Heart right ventricle (tissue), 16 donors: ENCODE measurements at regions not wholly inside any gene's neighbourhood (a gene's known extent, or its start where the extent isn't known, plus 50 kb on each side); places are given as distances from the start of the nearest gene placed in this dataset.

Source experiments
- ATAC-seq, 8 donors: fragments of 200-7000 bp; cut with Tn5 transposase; one replicate each; pipeline ENCODE4 v1.9.1; 2020; ENCODE audit warnings: mild to moderate bottlenecking in 8 of 8, moderate library complexity in 8 of 8, moderate number of reproducible peaks in 1 of 8
- DNase-seq, 2 donors: peaks; one replicate each; pipeline ENCODE4 v3.0.0-alpha.2; 2020
- H3K27ac ChIP-seq, 10 donors: fragments of 200-600 bp; sonication (generic) in 2 of 10; one replicate each; pipeline versions ENCODE4 v1.5.0 to v1.8.0; 2020 to 2022; ENCODE audit warnings: mild to moderate bottlenecking in 3 of 10
- H3K27me3 ChIP-seq, 7 donors: fragments of 200-600 bp; one replicate each; pipeline ENCODE4 v1.8.0; 2021 to 2022; ENCODE audit warnings: mild to moderate bottlenecking in 2 of 7
- H3K36me3 ChIP-seq, 9 donors: fragments of 200-600 bp; sonication (generic) in 1 of 9; one replicate each; pipeline versions ENCODE4 v1.5.0 to v1.8.0; 2020 to 2022; ENCODE audit warnings: mild to moderate bottlenecking in 2 of 9
- H3K4me1 ChIP-seq, 9 donors: fragments of 200-600 bp; sonication (generic) in 1 of 9; one replicate each; pipeline versions ENCODE4 v1.5.0 to v1.8.0; 2020 to 2022; ENCODE audit warnings: mild to moderate bottlenecking in 4 of 9
- H3K4me3 ChIP-seq, 10 donors: fragments of 200-600 bp; sonication (generic) in 2 of 10; one replicate each; pipeline versions ENCODE4 v1.5.0 to v1.8.0; 2020 to 2022; ENCODE audit warnings: mild to moderate bottlenecking in 7 of 10, moderate library complexity in 2 of 10
- H3K9me3 ChIP-seq, 11 donors: fragments of 200-600 bp in 10 of 11; sonication (generic) in 2 of 11; one replicate each; pipeline versions ENCODE4 v1.5.0 to v1.8.0; 2013 to 2022; ENCODE audit warnings: mild to moderate bottlenecking in 2 of 11, control low read depth in 1 of 11, moderate library complexity in 1 of 11
- CTCF ChIP-seq, 9 donors: fragments of 200-600 bp; sonication (generic) in 2 of 9; IDR thresholded peaks; one replicate each; pipeline versions ENCODE4 v1.5.0 to v1.8.0; 2021 to 2022; ENCODE audit warnings: antibody characterized with exemption in 9 of 9, mild to moderate bottlenecking in 5 of 9, moderate library complexity in 1 of 9
- WGBS, 2 donors: extraction: QIAGEN DNeasy Blood & Tissue Kit; methylation state at CpG; one replicate each; pipeline ENCODE4 v1.1.7; 2013; ENCODE audit warnings: inconsistent platforms in 1 of 2; 5-methylcytosine and 5-hydroxymethylcytosine counted together
- intact Hi-C, 10 donors: fragments of 100-400 bp; cut with DNase I; formaldehyde crosslinking; loops; one replicate each; pipeline versions ENCODE4 v1.11.1 to v1.14.2; 2022
- donor health status: Arrhythmogenic right ventricular cardiomyopathy.
- donor health status: ischemic (EF 13 %, LVEDD 7.1; RV severe dilation, severe dysfunction).
- donor health status: healthy with polysubstance abuse.
- donor health status: DM: no; HTN: yes; CAD: no.
- donor health status: DM: no; HTN: no; CAD: no.
- donor health status: ischemic (EF 25% LVEDD 6.9; RV normal size, moderate dysfunction).
- donor health status: ischemic (EF 25% LVEDD 5.7; RV mildly dilated, moderate dysfunction).
- donor health status: healthy.
- donor health status: DM: yes; HTN: yes; CAD: no.
- donor health status: Ischemic cardiomyopathy.
- donor health status: ischemic (EF 35%, LVEDD 5.7; RV mildly dilated, moderate dysfunction).
- donor health status: nonischemic (EF 11% LVEDD 7.7; RV severe dilation, severe dysfunction).
- donor health status: DM: yes; HTN: yes; CAD: no.
- donor health status: PGD.
- donor health status: ischemic (EF 29% LVEDD 5.4; RV normal size, mild dysfunction).
- donor health status: nonischemic (EF 23%, LVEDD 6.1; RV moderate dilation, normal function).

DNA sequence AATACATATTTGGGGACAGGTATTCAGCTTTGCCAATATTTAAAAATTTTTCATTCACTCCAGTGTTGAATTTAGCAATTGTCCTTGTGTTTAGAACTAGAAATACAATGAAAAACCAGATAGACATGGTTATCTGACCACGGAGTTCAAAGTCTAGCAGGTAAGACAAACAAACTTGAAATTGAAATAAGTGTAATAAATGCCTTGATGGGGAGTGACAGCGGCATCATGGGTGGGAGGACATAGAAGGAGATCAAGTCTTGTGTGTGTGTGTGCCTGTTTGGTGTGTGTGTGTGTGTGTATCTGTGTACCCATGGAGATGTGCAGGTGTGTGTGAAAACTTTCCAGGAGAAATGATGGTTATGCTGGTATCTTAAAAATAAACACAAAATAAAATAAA, 750.0 kb upstream of the CITED2 start:
- H3K4me1 ChIP-seq = no peaks in the 10 kb centered on the region
- intact Hi-C loops = no loop called here
- DNase-seq (no peak), ATAC-seq (no peak)
- H3K27me3 ChIP-seq = no peaks in the 10 kb centered on the region
- no peak for TF ChIP-seq CTCF (IDR thresholded peaks at IDR 0.05)
- H3K4me3 ChIP-seq = no peak overlapping the region
- 95 to 97% methylated on average over 2 of the region's 2 CpGs for WGBS, 2 donors
- H3K9me3 ChIP-seq = peaks cover 0 to 23% (median 10%) of the 10 kb centered on the region in 11 donors
- H3K27ac ChIP-seq = no peak overlapping the region
- no peaks in the 10 kb centered on the region for H3K36me3 ChIP-seq

- H3K36me3 ChIP-seq = no peaks in the 10 kb centered on the region
- intact Hi-C loops = no loop called here
- no peak for TF ChIP-seq CTCF (IDR thresholded peaks at IDR 0.05)
- H3K4me1 ChIP-seq = peaks cover 0 to 4% (median 0%) of the 10 kb centered on the region in 9 donors
- H3K27ac ChIP-seq = no peak overlapping the region
- ATAC-seq (no peak), DNase-seq (no peak)
- 94 to 95% methylated on average over 1 of the region's 1 CpG for WGBS, 2 donors
- H3K27me3 ChIP-seq = no peaks in the 10 kb centered on the region
- no peak overlapping the region for H3K4me3 ChIP-seq
- H3K9me3 ChIP-seq = no peaks in the 10 kb centered on the region
These were observed 733.7 kb upstream of the CITED2 start for GRCh38 chr6:140108167-140108566.

GRCh38 chr6:140107216-140107615, 732.8 kb upstream of the CITED2 start:
- Histone ChIP-seq H3K36me3 (no peaks in the 10 kb centered on the region), H3K9me3 (no peaks in the 10 kb centered on the region), H3K4me3 (no peak overlapping the region), H3K27ac (no peak overlapping the region), H3K27me3 (no peaks in the 10 kb centered on the region), H3K4me1 (peaks cover 0 to 4% (median 0%) of the 10 kb centered on the region in 9 donors)
- no peak for TF ChIP-seq CTCF (IDR thresholded peaks at IDR 0.05)
- no peak for DNase-seq
- intact Hi-C loops = no loop called here
- ATAC-seq = no peak

- H3K27ac ChIP-seq = no peak overlapping the region
- no peaks in the 10 kb centered on the region for H3K9me3 ChIP-seq
- peak in 4 of 9 donors; percentile 14 to 32 (median 19) for TF ChIP-seq CTCF (IDR thresholded peaks at IDR 0.05)
- intact Hi-C loops = no loop called here
- no peak overlapping the region for H3K4me3 ChIP-seq
- no peaks in the 10 kb centered on the region for H3K36me3 ChIP-seq
- 74 to 79% methylated on average over 6 of the region's 6 CpGs for WGBS, 2 donors
- DNase-seq = no peak
- ATAC-seq = peak in 2 of 8 donors; percentile 41 to 49
- H3K4me1 ChIP-seq = peaks cover 0 to 7% (median 0%) of the 10 kb centered on the region in 9 donors
- H3K27me3 ChIP-seq = no peaks in the 10 kb centered on the region
These were observed 731.4 kb upstream of the CITED2 start for GRCh38 chr6:140105857-140106256.
